ENCODE measurements at regions not wholly inside any gene's neighbourhood (a gene's known extent, or its start where the extent isn't known, plus 50 kb on each side); places are given as distances from the start of the nearest gene placed in this dataset.
"Not testable (repeated sequence)": the region's sequence is repeated elsewhere in the genome, so short reads cannot be mapped to it uniquely, and the experiment has no call there.

- H3K4me3 ChIP-seq (ENCODE audit: low read length), result no peak overlapping the region
- peaks cover 4% of the 10 kb centered on the region for H3K27me3 ChIP-seq (ENCODE audit: control insufficient read depth, insufficient read depth, low read length)
- H3K4me1 ChIP-seq (ENCODE audit: control insufficient read depth, insufficient read depth, low read length), result no peaks in the 10 kb centered on the region
- H3K9ac ChIP-seq (ENCODE audit: low read length), result no peak overlapping the region
- H3K36me3 ChIP-seq (ENCODE audit: control insufficient read depth, insufficient read depth, low read length), result no peaks in the 10 kb centered on the region
- no peaks in the 10 kb centered on the region for H3K9me3 ChIP-seq (ENCODE audit: control insufficient read depth, low read length)
Measured at GRCh38 chr2:238511614-238511950, 84.9 kb downstream of the ASB1 start.

DNA sequence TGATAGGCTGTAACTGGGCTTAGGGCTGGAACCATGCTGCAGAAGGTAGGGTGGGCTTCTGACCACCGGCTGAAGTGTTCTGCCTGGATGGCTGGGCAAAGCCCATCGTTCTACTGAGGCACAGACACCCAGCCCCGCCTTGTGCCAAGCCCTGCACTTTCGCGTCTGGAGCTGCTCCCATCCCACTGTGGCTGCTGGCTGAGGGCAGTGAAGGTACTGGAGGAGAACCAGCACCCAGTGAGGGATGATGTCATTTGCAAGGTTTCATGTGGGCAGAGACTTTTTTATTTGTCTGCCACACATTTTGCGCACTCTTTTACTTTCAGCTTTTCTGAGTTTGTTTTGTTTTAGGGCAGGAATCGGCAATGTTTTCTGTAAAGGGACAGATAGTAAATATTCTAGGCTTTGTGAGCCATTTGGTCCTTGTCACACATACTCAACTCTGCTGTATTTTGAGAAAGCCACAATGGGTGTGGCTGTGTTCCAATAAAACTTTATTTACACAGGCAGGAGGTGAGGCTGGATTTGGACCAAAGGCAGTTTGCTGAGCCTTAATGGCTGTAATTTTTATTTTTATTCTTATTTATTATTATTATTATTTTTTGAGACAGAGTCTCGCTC, 85.6 kb downstream of the ASB1 start:
- Histone ChIP-seq H3K9ac (ENCODE audit: low read length) (no peak overlapping the region), H3K4me3 (ENCODE audit: low read length) (no peak overlapping the region), H3K9me3 (ENCODE audit: control insufficient read depth, low read length) (no peaks in the 10 kb centered on the region), H3K27me3 (ENCODE audit: control insufficient read depth, insufficient read depth, low read length) (peaks cover 4% of the 10 kb centered on the region), H3K36me3 (ENCODE audit: control insufficient read depth, insufficient read depth, low read length) (no peaks in the 10 kb centered on the region), H3K4me1 (ENCODE audit: control insufficient read depth, insufficient read depth, low read length) (no peaks in the 10 kb centered on the region)

- Histone ChIP-seq H3K4me3 (ENCODE audit: low read length) (no peak overlapping the region), H3K9me3 (ENCODE audit: control insufficient read depth, low read length) (no peaks in the 10 kb centered on the region), H3K4me1 (ENCODE audit: control insufficient read depth, insufficient read depth, low read length) (no peaks in the 10 kb centered on the region), H3K36me3 (ENCODE audit: control insufficient read depth, insufficient read depth, low read length) (no peaks in the 10 kb centered on the region), H3K27me3 (ENCODE audit: control insufficient read depth, insufficient read depth, low read length) (peaks cover 4% of the 10 kb centered on the region), H3K9ac (ENCODE audit: low read length) (no peak overlapping the region)
Measured at GRCh38 chr2:238513346-238513745, 86.6 kb downstream of the ASB1 start.

GRCh38 chr2:238514024-238514423, 87.3 kb downstream of the ASB1 start:
- not testable (repeated sequence) for H3K27me3 ChIP-seq (ENCODE audit: control insufficient read depth, insufficient read depth, low read length); H3K4me1 ChIP-seq (ENCODE audit: control insufficient read depth, insufficient read depth, low read length); H3K36me3 ChIP-seq (ENCODE audit: control insufficient read depth, insufficient read depth, low read length); H3K9ac ChIP-seq (ENCODE audit: low read length); H3K4me3 ChIP-seq (ENCODE audit: low read length); H3K9me3 ChIP-seq (ENCODE audit: control insufficient read depth, low read length)

DNA sequence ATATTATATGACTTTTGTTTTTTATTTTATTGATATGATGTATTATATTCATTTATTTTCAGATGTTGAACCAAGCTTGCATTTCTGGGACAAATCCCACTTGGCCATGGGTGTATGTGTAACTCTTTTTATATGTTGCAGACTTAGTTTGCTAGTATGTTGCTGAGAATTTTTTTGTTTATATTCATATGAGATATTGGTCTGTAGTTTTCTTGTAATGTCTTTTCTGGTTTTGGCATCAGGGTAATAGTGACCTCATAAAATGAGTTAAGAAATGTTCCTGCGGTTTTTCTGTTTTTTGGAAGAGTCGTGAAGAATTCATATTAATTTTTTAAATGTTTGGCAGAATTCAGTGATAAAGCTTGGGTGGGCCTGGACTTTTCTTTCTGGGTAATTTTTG, 88.7 kb downstream of the ASB1 start:
- no peaks in the 10 kb centered on the region for H3K4me1 ChIP-seq (ENCODE audit: control insufficient read depth, insufficient read depth, low read length)
- no peak overlapping the region for H3K4me3 ChIP-seq (ENCODE audit: low read length)
- H3K27me3 ChIP-seq (ENCODE audit: control insufficient read depth, insufficient read depth, low read length), result no peaks in the 10 kb centered on the region
- no peak overlapping the region for H3K9ac ChIP-seq (ENCODE audit: low read length)
- H3K9me3 ChIP-seq (ENCODE audit: control insufficient read depth, low read length), result no peaks in the 10 kb centered on the region
- H3K36me3 ChIP-seq (ENCODE audit: control insufficient read depth, insufficient read depth, low read length), result no peaks in the 10 kb centered on the region

DNA sequence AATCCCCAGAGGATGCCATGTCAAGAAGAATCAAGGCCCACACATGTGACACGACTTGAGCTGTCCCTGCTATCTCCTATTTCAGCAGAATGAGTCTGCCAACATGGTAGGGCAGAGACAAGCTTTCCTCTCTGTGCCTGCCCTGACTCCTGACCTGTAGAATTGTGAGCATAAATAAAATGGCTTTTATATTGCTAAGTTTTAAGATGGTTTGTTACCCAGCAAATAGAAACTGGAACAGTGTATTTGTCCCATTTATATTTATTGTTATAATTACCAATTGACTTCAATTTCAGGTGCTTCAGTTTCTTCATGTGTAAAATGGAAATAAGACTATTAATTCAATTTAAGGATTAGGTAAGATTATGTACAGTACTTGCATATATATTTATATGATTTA, 90.5 kb downstream of the ASB1 start:
- Histone ChIP-seq H3K27me3 (ENCODE audit: control insufficient read depth, insufficient read depth, low read length) (no peaks in the 10 kb centered on the region), H3K36me3 (ENCODE audit: control insufficient read depth, insufficient read depth, low read length) (no peaks in the 10 kb centered on the region), H3K4me3 (ENCODE audit: low read length) (no peak overlapping the region), H3K9me3 (ENCODE audit: control insufficient read depth, low read length) (no peaks in the 10 kb centered on the region), H3K4me1 (ENCODE audit: control insufficient read depth, insufficient read depth, low read length) (no peaks in the 10 kb centered on the region), H3K9ac (ENCODE audit: low read length) (no peak overlapping the region)

DNA sequence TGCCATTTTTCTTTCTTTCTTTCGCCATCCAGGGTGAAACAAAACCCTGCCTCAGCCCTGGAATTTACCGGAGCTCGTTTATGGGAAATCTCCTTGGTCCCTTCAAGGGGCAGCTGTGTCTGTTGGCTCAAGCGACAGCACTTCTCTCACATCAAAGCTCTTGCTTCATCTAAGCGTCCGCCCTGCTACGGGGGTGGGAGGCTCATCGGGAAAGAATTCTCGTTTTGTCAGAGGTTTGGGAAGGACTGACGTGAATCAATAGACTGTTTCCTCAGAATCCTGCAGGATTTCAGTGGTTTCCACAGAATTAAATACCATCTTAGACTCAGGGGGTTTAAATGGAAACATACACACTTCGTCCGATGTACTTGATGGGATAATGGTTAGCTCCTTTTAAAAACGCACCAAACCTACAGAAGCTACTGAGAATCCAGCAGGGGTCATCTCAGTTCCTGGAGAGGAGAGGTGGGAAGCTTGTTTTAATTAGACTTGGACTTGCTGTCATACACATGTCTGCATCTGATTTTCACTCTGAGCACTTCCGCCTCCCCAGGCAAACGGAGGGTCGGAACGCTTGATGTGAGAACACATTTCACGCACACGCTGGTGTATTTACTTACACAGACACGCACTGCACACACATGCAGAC, 91.6 kb downstream of the ASB1 start:
- no peaks in the 10 kb centered on the region for H3K9me3 ChIP-seq (ENCODE audit: control insufficient read depth, low read length)
- no peak overlapping the region for H3K9ac ChIP-seq (ENCODE audit: low read length)
- H3K36me3 ChIP-seq (ENCODE audit: control insufficient read depth, insufficient read depth, low read length), result no peaks in the 10 kb centered on the region
- no peak overlapping the region for H3K4me3 ChIP-seq (ENCODE audit: low read length)
- no peaks in the 10 kb centered on the region for H3K4me1 ChIP-seq (ENCODE audit: control insufficient read depth, insufficient read depth, low read length)
- H3K27me3 ChIP-seq (ENCODE audit: control insufficient read depth, insufficient read depth, low read length), result no peaks in the 10 kb centered on the region

DNA sequence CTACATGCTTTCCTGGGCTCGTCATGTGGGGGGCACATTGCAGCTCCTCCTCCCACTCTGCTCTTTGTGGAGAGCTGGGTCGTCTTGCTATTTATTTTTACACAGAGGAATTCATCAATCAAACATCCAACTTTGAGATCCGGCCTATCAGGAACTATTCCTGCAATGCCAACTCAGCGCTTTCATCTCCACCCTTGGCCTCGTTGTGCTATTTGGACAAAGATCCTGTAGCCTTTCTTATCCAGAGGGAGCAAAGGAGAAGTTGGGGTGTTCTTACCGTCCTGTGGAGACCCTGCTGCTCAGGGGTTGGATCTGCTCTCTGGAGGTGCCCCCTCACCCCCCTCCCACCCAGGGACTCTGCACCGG, 92.1 kb downstream of the ASB1 start:
- Histone ChIP-seq H3K4me3 (ENCODE audit: low read length) (no peak overlapping the region), H3K9me3 (ENCODE audit: control insufficient read depth, low read length) (no peaks in the 10 kb centered on the region), H3K36me3 (ENCODE audit: control insufficient read depth, insufficient read depth, low read length) (no peaks in the 10 kb centered on the region), H3K27me3 (ENCODE audit: control insufficient read depth, insufficient read depth, low read length) (no peaks in the 10 kb centered on the region), H3K4me1 (ENCODE audit: control insufficient read depth, insufficient read depth, low read length) (no peaks in the 10 kb centered on the region), H3K9ac (ENCODE audit: low read length) (no peak overlapping the region)

DNA sequence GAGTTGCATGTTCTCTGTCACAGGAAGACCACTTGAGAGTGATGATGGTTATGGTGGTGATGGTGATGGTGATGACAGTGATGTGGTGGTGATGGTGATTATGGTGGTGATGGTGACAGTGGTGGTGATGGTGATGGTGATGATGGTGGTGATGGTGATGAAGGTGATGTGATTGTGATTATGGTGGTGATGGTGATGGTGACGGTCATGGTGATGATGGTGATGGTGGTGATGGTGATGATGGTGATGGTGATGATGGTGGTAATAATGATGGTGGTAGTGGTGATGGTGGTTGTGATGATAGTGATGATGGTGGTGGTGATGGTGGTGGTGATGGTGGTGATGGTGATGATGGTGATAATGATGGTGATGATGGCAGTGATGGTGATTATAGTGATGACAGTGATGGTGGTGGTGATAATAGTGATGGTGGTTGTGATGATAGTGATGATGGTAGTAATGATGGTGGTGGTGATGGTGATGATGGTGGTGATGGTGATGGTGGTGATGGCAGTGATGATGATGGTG, 93.7 kb downstream of the ASB1 start:
- Histone ChIP-seq H3K36me3 (ENCODE audit: control insufficient read depth, insufficient read depth, low read length) (no peaks in the 10 kb centered on the region), H3K4me1 (ENCODE audit: control insufficient read depth, insufficient read depth, low read length) (no peaks in the 10 kb centered on the region), H3K9ac (ENCODE audit: low read length) (no peak overlapping the region), H3K4me3 (ENCODE audit: low read length) (no peak overlapping the region), H3K27me3 (ENCODE audit: control insufficient read depth, insufficient read depth, low read length) (no peaks in the 10 kb centered on the region), H3K9me3 (ENCODE audit: control insufficient read depth, low read length) (no peaks in the 10 kb centered on the region)

- no peak overlapping the region for H3K9ac ChIP-seq (ENCODE audit: low read length)
- no peaks in the 10 kb centered on the region for H3K36me3 ChIP-seq (ENCODE audit: control insufficient read depth, insufficient read depth, low read length)
- H3K4me3 ChIP-seq (ENCODE audit: low read length), result no peak overlapping the region
Measured at GRCh38 chr2:238521002-238521401, 94.3 kb downstream of the ASB1 start.

GRCh38 chr2:238521870-238522269, 95.1 kb downstream of the ASB1 start:
- Histone ChIP-seq H3K9me3 (ENCODE audit: control insufficient read depth, low read length) (no peaks in the 10 kb centered on the region), H3K4me3 (ENCODE audit: low read length) (no peak overlapping the region), H3K4me1 (ENCODE audit: control insufficient read depth, insufficient read depth, low read length) (no peaks in the 10 kb centered on the region), H3K36me3 (ENCODE audit: control insufficient read depth, insufficient read depth, low read length) (no peaks in the 10 kb centered on the region), H3K9ac (ENCODE audit: low read length) (no peak overlapping the region), H3K27me3 (ENCODE audit: control insufficient read depth, insufficient read depth, low read length) (no peaks in the 10 kb centered on the region)

More at GRCh38 chr2:238521002-238521401, 94.3 kb downstream of the ASB1 start:
- H3K4me1 ChIP-seq (ENCODE audit: control insufficient read depth, insufficient read depth, low read length), result no peaks in the 10 kb centered on the region
- H3K9me3 ChIP-seq (ENCODE audit: control insufficient read depth, low read length), result no peaks in the 10 kb centered on the region
- H3K27me3 ChIP-seq (ENCODE audit: control insufficient read depth, insufficient read depth, low read length), result no peaks in the 10 kb centered on the region

DNA sequence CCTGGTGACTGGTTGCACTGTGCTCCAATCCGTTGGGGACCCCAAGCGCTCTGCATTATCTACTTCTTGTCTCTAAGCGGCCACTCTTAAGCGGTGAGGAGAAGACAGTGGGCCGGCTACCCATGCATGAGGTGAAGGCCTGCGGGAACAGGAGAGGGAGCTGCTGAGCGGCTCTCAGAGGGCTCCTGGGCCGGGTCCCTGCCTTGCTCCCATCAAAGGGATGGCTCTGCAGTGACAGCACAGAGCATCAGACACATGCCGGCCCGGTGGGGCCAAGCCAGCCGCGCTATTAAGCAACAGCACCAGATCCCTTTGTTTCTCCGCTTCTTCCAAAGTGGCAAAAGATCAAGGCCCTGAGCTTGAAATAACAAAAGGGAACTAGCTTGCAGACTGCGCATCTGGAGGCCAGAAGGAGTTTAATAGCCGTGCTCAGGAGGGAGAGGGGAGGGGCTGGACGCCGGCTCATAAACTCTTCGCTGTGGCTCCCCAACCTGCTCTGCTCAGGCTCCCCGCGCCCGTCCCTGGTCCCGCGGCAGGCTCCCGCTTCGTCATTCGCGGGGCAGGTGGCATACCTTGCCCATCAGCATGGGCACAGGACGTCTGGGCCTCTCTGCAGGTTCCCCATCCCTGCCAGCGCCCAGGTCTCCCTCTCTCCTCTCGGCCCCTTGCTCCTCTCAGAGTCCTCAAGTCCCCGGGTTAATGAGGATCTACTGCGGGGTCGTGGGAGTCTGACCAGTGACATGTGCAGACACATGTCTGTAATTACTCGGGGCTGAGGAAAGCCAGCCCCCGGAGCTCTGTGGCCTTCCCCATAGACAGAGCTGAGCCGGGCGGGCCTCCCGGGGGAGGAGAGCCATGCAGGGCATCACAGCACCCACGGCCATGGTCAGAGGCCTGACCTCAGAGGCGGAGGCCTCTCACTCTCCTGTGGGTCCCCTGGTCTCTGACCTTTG, 96.7 kb downstream of the ASB1 start:
- H3K36me3 ChIP-seq (ENCODE audit: control insufficient read depth, insufficient read depth, low read length), result no peaks in the 10 kb centered on the region
- H3K9me3 ChIP-seq (ENCODE audit: control insufficient read depth, low read length), result no peaks in the 10 kb centered on the region
- H3K4me3 ChIP-seq (ENCODE audit: low read length), result no peak overlapping the region
- H3K4me1 ChIP-seq (ENCODE audit: control insufficient read depth, insufficient read depth, low read length), result no peaks in the 10 kb centered on the region
- H3K9ac ChIP-seq (ENCODE audit: low read length), result no peak overlapping the region
- H3K27me3 ChIP-seq (ENCODE audit: control insufficient read depth, insufficient read depth, low read length), result no peaks in the 10 kb centered on the region

Measured in mucosa of stomach (tissue), 1 donor.